A549 (cell line): ENCODE measurements at regions not wholly inside any gene's neighbourhood (a gene's known extent, or its start where the extent isn't known, plus 50 kb on each side); places are given as distances from the start of the nearest gene placed in this dataset.

Experiments
- ATAC-seq, 2 experiments: fragments of 200-7000 bp in 1 of 2; fragments of >200 bp in 1 of 2; cut with Nextera tagmentation in 1 of 2; cut with Tn5 transposase in 1 of 2; 3 replicates each; pipeline versions ENCODE4 v1.8.0 to v1.9.1; 2018 to 2020; ENCODE audit warnings: mild to moderate bottlenecking in 1 of 2, moderate library complexity in 1 of 2
- CTCF ChIA-PET: fragments of 300-600 bp; sonication (Branson Sonifier 250); formaldehyde crosslinking; extraction: SDS; loops from one replicate; lab custom pipeline; 2021; ENCODE audit warnings: antibody characterized with exemption, inconsistent platforms; lab: Yijun Ruan, JAX
- POLR2A ChIA-PET: fragments of 350-600 bp; formaldehyde crosslinking; extraction: SDS; loops from one replicate; lab custom pipeline; 2021; ENCODE audit warnings: antibody characterized with exemption, inconsistent platforms; lab: Yijun Ruan, JAX
- DNase-seq, 2 experiments: peaks; one replicate each; pipeline versions ENCODE4 v3.0.0 to v3.0.0-alpha.2; 2011 to 2016; ENCODE audit warnings: low read depth in 1 of 2, low spot score in 1 of 2
- FAIRE-seq: peaks from 2 replicates; lab custom pipeline; 2011; peaks lifted over from hg19 to GRCh38; lab: Jason Lieb, UNC
- H3K27ac ChIP-seq, 2 experiments: fragments of >200 bp; sonication (Bioruptor Twin); formaldehyde crosslinking; 3 replicates each; pipeline ENCODE4 v1.5.1; 2016 to 2017
- H3K4me1 ChIP-seq: fragments of >200 bp; sonication (Bioruptor Twin); formaldehyde crosslinking; 3 replicates; pipeline ENCODE4 v1.6.1; 2016
- H3K4me2 ChIP-seq: fragments of >200 bp; sonication (Bioruptor Twin); formaldehyde crosslinking; 3 replicates; pipeline ENCODE4 v1.6.1; 2016
- H3K4me3 ChIP-seq: fragments of >200 bp; sonication (Bioruptor Twin); formaldehyde crosslinking; 3 replicates; pipeline ENCODE4 v1.5.1; 2016
- H3K9me3 ChIP-seq: fragments of >200 bp; sonication (Bioruptor Twin); formaldehyde crosslinking; 3 replicates; pipeline ENCODE4 v1.6.1; 2016
- CBX8 ChIP-seq: fragments of 200-600 bp; sonication (generic); IDR thresholded peaks from 2 replicates; pipeline ENCODE4 v1.6.1; 2016
- CHD2 ChIP-seq: fragments of 150-350 bp; IDR thresholded peaks from 2 replicates; pipeline ENCODE4 v1.6.1; 2014; ENCODE audit warnings: low read length; ENCODE audit not compliant: partially characterized antibody
- EHMT2 ChIP-seq: fragments of 200-600 bp; sonication (generic); IDR thresholded peaks from 2 replicates; pipeline ENCODE4 v1.6.1; 2016; ENCODE audit warnings: antibody characterized with exemption, low read depth, mild to moderate bottlenecking, moderate library complexity
- FOSB ChIP-seq: fragments of 250-450 bp; sonication (Bioruptor Pico); IDR thresholded peaks from 2 replicates; pipeline ENCODE4 v1.5.0; 2020; ENCODE audit warnings: mild to moderate bottlenecking, moderate library complexity
- GATA3 ChIP-seq: IDR thresholded peaks from 2 replicates; pipeline ENCODE4 v1.6.1; 2012; ENCODE audit warnings: borderline replicate concordance
- HDAC2 ChIP-seq: fragments of 200-600 bp; sonication (generic); IDR thresholded peaks from 2 replicates; pipeline ENCODE4 v1.6.1; 2016
- HOXA7 ChIP-seq: fragments of 250-450 bp; sonication (Bioruptor Pico); IDR thresholded peaks from 2 replicates; pipeline ENCODE4 v1.5.0; 2020; ENCODE audit warnings: mild to moderate bottlenecking, moderate library complexity
- HOXB5 ChIP-seq: fragments of 250-450 bp; sonication (Bioruptor Pico); IDR thresholded peaks from 2 replicates; pipeline ENCODE4 v1.5.0; 2020; ENCODE audit warnings: mild to moderate bottlenecking, moderate library complexity
- JUNB ChIP-seq: fragments of >200 bp; sonication (Bioruptor Twin); formaldehyde crosslinking; IDR thresholded peaks from 2 replicates; pipeline ENCODE4 v1.6.1; 2016
- MAZ ChIP-seq: fragments of 150-350 bp; IDR thresholded peaks from 2 replicates; pipeline ENCODE4 v1.6.1; 2014; ENCODE audit warnings: antibody characterized with exemption, low read depth, low read length, borderline replicate concordance
- NPAS2 ChIP-seq: fragments of 250-450 bp; sonication (Bioruptor Pico); IDR thresholded peaks from 2 replicates; pipeline ENCODE4 v1.8.0; 2022; ENCODE audit warnings: mild to moderate bottlenecking, moderate library complexity, borderline replicate concordance
- RARB ChIP-seq: fragments of 250-450 bp; sonication (Bioruptor Pico); IDR thresholded peaks from 2 replicates; pipeline ENCODE4 v1.8.0; 2021; ENCODE audit warnings: mild to moderate bottlenecking, moderate library complexity
- TFCP2L1 ChIP-seq: fragments of 250-450 bp; sonication (Bioruptor Pico); IDR thresholded peaks from 2 replicates; pipeline ENCODE4 v1.5.0; 2021; ENCODE audit warnings: mild to moderate bottlenecking
- TP53 ChIP-seq: fragments of 250-450 bp; sonication (Bioruptor Pico); IDR thresholded peaks from 2 replicates; pipeline ENCODE4 v1.5.0; 2021; ENCODE audit warnings: mild to moderate bottlenecking, moderate library complexity
- ZC3H11A ChIP-seq: fragments of 450-650 bp; IDR thresholded peaks from 2 replicates; pipeline ENCODE4 v1.6.1; 2014; ENCODE audit warnings: antibody characterized with exemption, mild to moderate bottlenecking
- WGBS: methylation state at CpG from one replicate; pipeline ENCODE4 v1.1.6; 2017; ENCODE audit errors: missing lambda C conversion rate; 5-methylcytosine and 5-hydroxymethylcytosine counted together
- TF ChIP-seq, protein P1 (sequence below): IDR thresholded peaks from 2 replicates; pipeline ENCODE4 v1.6.1; 2012; ENCODE audit warnings: low read depth, borderline replicate concordance
- TF ChIP-seq, protein P2 (sequence below): fragments of 200-600 bp; sonication (generic); IDR thresholded peaks from 2 replicates; pipeline ENCODE4 v1.6.1; 2016; ENCODE audit warnings: antibody characterized with exemption, mild to moderate bottlenecking, moderate library complexity
- TF ChIP-seq, protein P3 (sequence below): fragments of >200 bp; sonication (Bioruptor Twin); formaldehyde crosslinking; IDR thresholded peaks from 3 replicates; pipeline ENCODE4 v1.5.1; 2016
- TF ChIP-seq, protein P4 (sequence below): fragments of 150-350 bp; IDR thresholded peaks from 2 replicates; pipeline ENCODE4 v1.6.1; 2014; ENCODE audit warnings: low read depth, mild to moderate bottlenecking, low read length
- TF ChIP-seq, protein P5 (sequence below): fragments of 250-450 bp; sonication (Bioruptor Pico); IDR thresholded peaks from 2 replicates; pipeline ENCODE4 v1.5.0; 2021; ENCODE audit warnings: mild to moderate bottlenecking, moderate library complexity, borderline replicate concordance

- ChIA-PET POLR2A (no interaction called here), CTCF (interaction anchor here (0.8 to 0.9 kb wide), 3 partner anchors 12 to 19 kb away, joined by 3 read pairs; no protein-coding TSS in a partner anchor)
- DNase-seq (no peak), FAIRE-seq (no peak), ATAC-seq (no peak)
- no peak overlapping the region for H3K27ac ChIP-seq
- no peak overlapping the region for H3K4me3 ChIP-seq
- TF ChIP-seq HOXB5 (no peak), NPAS2 (CRISPR knock-in tag) (no peak), EHMT2 (no peak)
- H3K4me2 ChIP-seq = no peak overlapping the region
- no peaks in the 10 kb centered on the region for H3K4me1 ChIP-seq
- H3K9me3 ChIP-seq = no peaks in the 10 kb centered on the region
- 91% methylated on average over 1 of the region's 4 CpGs for WGBS
These were observed 348.8 kb downstream of the UTRN start for GRCh38 chr6:144633886-144634285.

- WGBS = 84% methylated on average over 4 of the region's 4 CpGs
- no peaks in the 10 kb centered on the region for H3K4me1 ChIP-seq
- POLR2A ChIA-PET = no interaction called here
- no peak overlapping the region for H3K4me3 ChIP-seq
- H3K27ac ChIP-seq = no peak overlapping the region
- ATAC-seq (no peak), DNase-seq (no peak), FAIRE-seq (no peak)
- TF ChIP-seq FOSB (CRISPR knock-in tag) (no peak), HOXA7 (CRISPR knock-in tag) (no peak), RARB (CRISPR knock-in tag) (no peak), TFCP2L1 (no peak), TP53 (CRISPR knock-in tag) (no peak), JUNB (no peak), ZC3H11A (no peak), HDAC2 (no peak), CBX8 (no peak), GATA3 (no peak), MAZ (no peak), CHD2 (no peak)
- TF ChIP-seq, protein P1, sequence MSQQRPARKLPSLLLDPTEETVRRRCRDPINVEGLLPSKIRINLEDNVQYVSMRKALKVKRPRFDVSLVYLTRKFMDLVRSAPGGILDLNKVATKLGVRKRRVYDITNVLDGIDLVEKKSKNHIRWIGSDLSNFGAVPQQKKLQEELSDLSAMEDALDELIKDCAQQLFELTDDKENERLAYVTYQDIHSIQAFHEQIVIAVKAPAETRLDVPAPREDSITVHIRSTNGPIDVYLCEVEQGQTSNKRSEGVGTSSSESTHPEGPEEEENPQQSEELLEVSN = no peak
- TF ChIP-seq, protein P2, sequence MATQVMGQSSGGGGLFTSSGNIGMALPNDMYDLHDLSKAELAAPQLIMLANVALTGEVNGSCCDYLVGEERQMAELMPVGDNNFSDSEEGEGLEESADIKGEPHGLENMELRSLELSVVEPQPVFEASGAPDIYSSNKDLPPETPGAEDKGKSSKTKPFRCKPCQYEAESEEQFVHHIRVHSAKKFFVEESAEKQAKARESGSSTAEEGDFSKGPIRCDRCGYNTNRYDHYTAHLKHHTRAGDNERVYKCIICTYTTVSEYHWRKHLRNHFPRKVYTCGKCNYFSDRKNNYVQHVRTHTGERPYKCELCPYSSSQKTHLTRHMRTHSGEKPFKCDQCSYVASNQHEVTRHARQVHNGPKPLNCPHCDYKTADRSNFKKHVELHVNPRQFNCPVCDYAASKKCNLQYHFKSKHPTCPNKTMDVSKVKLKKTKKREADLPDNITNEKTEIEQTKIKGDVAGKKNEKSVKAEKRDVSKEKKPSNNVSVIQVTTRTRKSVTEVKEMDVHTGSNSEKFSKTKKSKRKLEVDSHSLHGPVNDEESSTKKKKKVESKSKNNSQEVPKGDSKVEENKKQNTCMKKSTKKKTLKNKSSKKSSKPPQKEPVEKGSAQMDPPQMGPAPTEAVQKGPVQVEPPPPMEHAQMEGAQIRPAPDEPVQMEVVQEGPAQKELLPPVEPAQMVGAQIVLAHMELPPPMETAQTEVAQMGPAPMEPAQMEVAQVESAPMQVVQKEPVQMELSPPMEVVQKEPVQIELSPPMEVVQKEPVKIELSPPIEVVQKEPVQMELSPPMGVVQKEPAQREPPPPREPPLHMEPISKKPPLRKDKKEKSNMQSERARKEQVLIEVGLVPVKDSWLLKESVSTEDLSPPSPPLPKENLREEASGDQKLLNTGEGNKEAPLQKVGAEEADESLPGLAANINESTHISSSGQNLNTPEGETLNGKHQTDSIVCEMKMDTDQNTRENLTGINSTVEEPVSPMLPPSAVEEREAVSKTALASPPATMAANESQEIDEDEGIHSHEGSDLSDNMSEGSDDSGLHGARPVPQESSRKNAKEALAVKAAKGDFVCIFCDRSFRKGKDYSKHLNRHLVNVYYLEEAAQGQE = no peak
- TF ChIP-seq, protein P3, sequence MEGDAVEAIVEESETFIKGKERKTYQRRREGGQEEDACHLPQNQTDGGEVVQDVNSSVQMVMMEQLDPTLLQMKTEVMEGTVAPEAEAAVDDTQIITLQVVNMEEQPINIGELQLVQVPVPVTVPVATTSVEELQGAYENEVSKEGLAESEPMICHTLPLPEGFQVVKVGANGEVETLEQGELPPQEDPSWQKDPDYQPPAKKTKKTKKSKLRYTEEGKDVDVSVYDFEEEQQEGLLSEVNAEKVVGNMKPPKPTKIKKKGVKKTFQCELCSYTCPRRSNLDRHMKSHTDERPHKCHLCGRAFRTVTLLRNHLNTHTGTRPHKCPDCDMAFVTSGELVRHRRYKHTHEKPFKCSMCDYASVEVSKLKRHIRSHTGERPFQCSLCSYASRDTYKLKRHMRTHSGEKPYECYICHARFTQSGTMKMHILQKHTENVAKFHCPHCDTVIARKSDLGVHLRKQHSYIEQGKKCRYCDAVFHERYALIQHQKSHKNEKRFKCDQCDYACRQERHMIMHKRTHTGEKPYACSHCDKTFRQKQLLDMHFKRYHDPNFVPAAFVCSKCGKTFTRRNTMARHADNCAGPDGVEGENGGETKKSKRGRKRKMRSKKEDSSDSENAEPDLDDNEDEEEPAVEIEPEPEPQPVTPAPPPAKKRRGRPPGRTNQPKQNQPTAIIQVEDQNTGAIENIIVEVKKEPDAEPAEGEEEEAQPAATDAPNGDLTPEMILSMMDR = no peak
- TF ChIP-seq, protein P4, sequence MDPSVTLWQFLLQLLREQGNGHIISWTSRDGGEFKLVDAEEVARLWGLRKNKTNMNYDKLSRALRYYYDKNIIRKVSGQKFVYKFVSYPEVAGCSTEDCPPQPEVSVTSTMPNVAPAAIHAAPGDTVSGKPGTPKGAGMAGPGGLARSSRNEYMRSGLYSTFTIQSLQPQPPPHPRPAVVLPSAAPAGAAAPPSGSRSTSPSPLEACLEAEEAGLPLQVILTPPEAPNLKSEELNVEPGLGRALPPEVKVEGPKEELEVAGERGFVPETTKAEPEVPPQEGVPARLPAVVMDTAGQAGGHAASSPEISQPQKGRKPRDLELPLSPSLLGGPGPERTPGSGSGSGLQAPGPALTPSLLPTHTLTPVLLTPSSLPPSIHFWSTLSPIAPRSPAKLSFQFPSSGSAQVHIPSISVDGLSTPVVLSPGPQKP = no peak
- TF ChIP-seq, protein P5, sequence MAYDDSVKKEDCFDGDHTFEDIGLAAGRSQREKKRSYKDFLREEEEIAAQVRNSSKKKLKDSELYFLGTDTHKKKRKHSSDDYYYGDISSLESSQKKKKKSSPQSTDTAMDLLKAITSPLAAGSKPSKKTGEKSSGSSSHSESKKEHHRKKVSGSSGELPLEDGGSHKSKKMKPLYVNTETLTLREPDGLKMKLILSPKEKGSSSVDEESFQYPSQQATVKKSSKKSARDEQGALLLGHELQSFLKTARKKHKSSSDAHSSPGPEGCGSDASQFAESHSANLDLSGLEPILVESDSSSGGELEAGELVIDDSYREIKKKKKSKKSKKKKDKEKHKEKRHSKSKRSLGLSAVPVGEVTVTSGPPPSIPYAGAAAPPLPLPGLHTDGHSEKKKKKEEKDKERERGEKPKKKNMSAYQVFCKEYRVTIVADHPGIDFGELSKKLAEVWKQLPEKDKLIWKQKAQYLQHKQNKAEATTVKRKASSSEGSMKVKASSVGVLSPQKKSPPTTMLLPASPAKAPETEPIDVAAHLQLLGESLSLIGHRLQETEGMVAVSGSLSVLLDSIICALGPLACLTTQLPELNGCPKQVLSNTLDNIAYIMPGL (CRISPR knock-in tag) = no peak
- no peaks in the 10 kb centered on the region for H3K9me3 ChIP-seq
- CTCF ChIA-PET = interaction anchor here (0.8 to 0.9 kb wide), 3 partner anchors 13 to 18 kb away, joined by 3 read pairs; no protein-coding TSS in a partner anchor
- no peak overlapping the region for H3K4me2 ChIP-seq
These were observed 349.2 kb downstream of the UTRN start for GRCh38 chr6:144634371-144634770.
